ENCODE measurements at regions not wholly inside any gene's neighbourhood (a gene's known extent, or its start where the extent isn't known, plus 50 kb on each side); places are given as distances from the start of the nearest gene placed in this dataset.

DNA sequence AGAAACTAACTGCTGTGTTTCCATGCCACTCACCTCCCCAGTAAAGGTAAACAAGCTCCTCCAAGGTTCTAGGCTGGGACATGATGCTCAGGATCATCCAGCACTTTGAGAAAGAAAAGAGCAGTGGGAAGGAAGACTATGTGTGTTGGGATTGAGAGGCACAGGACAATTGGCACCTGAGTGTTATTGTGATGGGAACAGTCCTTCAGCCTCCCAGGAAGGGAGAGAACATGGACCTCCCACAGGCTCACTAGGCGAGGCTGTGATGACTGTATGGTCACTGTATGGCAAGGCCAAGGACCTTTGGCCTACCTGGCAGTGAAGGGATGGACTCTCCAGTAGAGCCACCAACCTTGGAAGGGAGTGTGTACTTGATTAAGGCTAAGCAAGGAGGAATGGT, 123.2 kb upstream of the UNC5B start:
- TF ChIP-seq, protein P1, sequence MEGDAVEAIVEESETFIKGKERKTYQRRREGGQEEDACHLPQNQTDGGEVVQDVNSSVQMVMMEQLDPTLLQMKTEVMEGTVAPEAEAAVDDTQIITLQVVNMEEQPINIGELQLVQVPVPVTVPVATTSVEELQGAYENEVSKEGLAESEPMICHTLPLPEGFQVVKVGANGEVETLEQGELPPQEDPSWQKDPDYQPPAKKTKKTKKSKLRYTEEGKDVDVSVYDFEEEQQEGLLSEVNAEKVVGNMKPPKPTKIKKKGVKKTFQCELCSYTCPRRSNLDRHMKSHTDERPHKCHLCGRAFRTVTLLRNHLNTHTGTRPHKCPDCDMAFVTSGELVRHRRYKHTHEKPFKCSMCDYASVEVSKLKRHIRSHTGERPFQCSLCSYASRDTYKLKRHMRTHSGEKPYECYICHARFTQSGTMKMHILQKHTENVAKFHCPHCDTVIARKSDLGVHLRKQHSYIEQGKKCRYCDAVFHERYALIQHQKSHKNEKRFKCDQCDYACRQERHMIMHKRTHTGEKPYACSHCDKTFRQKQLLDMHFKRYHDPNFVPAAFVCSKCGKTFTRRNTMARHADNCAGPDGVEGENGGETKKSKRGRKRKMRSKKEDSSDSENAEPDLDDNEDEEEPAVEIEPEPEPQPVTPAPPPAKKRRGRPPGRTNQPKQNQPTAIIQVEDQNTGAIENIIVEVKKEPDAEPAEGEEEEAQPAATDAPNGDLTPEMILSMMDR (IDR thresholded peaks at IDR 0.05) = no peak
- no peak for TF ChIP-seq ZFX (IDR thresholded peaks at IDR 0.05; ENCODE audit: borderline replicate concordance)
